T-helper 17 cell (primary cell): ENCODE measurements at regions not wholly inside any gene's neighbourhood (a gene's known extent, or its start where the extent isn't known, plus 50 kb on each side); places are given as distances from the start of the nearest gene placed in this dataset.

Experiments used
- ATAC-seq: fragments of 150-1000 bp; cut with Tn5 transposase; 2 replicates; pipeline ENCODE4 v1.10.0; 2021; ENCODE audit warnings: mild to moderate bottlenecking, moderate library complexity
- DNase-seq, 3 donors: peaks; one replicate each; pipeline versions ENCODE4 v3.0.0 to v3.0.0-alpha.2; 2020 to 2021
- H3K9me3 ChIP-seq: one replicate; pipeline ENCODE4 v1.7.0; 2013; ENCODE audit warnings: low read length, mild to moderate bottlenecking; ENCODE audit not compliant: control insufficient read depth, poor library complexity, severe bottlenecking
- H3K27ac Mint-ChIP-seq: one replicate; pipeline ENCODE4 v1.8.0; 2022; ENCODE audit warnings: mild to moderate bottlenecking, moderate library complexity, mixed read lengths
- H3K27me3 Mint-ChIP-seq: one replicate; pipeline ENCODE4 v1.8.0; 2022; ENCODE audit warnings: mixed read lengths
- H3K36me3 Mint-ChIP-seq: one replicate; pipeline ENCODE4 v1.8.0; 2022; ENCODE audit warnings: low read depth, mixed read lengths
- H3K4me1 Mint-ChIP-seq: one replicate; pipeline ENCODE4 v1.8.0; 2022; ENCODE audit warnings: mild to moderate bottlenecking, mixed read lengths
- H3K4me3 Mint-ChIP-seq: one replicate; pipeline ENCODE4 v1.8.0; 2022; ENCODE audit warnings: mild to moderate bottlenecking, moderate library complexity, mixed read lengths

GRCh38 chr14:53581504-53581903 lies 375.1 kb downstream of the BMP4 start:
- H3K27ac Mint-ChIP-seq: no peak overlapping the region
- DNase-seq (no peak), ATAC-seq (no peak)
- H3K4me1 Mint-ChIP-seq: no peaks in the 10 kb centered on the region
- H3K9me3 ChIP-seq: no peaks in the 10 kb centered on the region
- H3K4me3 Mint-ChIP-seq: no peak overlapping the region
- no peaks in the 10 kb centered on the region for H3K36me3 Mint-ChIP-seq
- H3K27me3 Mint-ChIP-seq: no peaks in the 10 kb centered on the region

GRCh38 chr14:53571641-53572328 lies 384.8 kb downstream of the BMP4 start:
- no peaks in the 10 kb centered on the region for H3K4me1 Mint-ChIP-seq
- no peaks in the 10 kb centered on the region for H3K36me3 Mint-ChIP-seq
- no peak for DNase-seq
- H3K9me3 ChIP-seq: no peaks in the 10 kb centered on the region
- no peak overlapping the region for H3K4me3 Mint-ChIP-seq
- no peaks in the 10 kb centered on the region for H3K27me3 Mint-ChIP-seq
- ATAC-seq: no peak
- H3K27ac Mint-ChIP-seq: no peak overlapping the region

GRCh38 chr14:53570411-53571387 lies 385.9 kb downstream of the BMP4 start:
- H3K27me3 Mint-ChIP-seq: no peaks in the 10 kb centered on the region
- ATAC-seq: no peak
- no peaks in the 10 kb centered on the region for H3K9me3 ChIP-seq

GRCh38 chr14:53569446-53569845 lies 387.2 kb downstream of the BMP4 start:
- Mint-ChIP-seq H3K27me3 (no peaks in the 10 kb centered on the region), H3K36me3 (no peaks in the 10 kb centered on the region), H3K4me1 (no peaks in the 10 kb centered on the region), H3K4me3 (no peak overlapping the region), H3K27ac (no peak overlapping the region)
- DNase-seq (no peak), ATAC-seq (no peak)
- no peaks in the 10 kb centered on the region for H3K9me3 ChIP-seq

More at GRCh38 chr14:53570411-53571387, 385.9 kb downstream of the BMP4 start:
- no peak for DNase-seq
- Mint-ChIP-seq H3K36me3 (no peaks in the 10 kb centered on the region), H3K4me3 (no peak overlapping the region), H3K4me1 (no peaks in the 10 kb centered on the region), H3K27ac (no peak overlapping the region)

- ATAC-seq (no peak), DNase-seq (no peak)
- Mint-ChIP-seq H3K4me1 (no peaks in the 10 kb centered on the region), H3K27me3 (no peaks in the 10 kb centered on the region), H3K36me3 (no peaks in the 10 kb centered on the region), H3K27ac (no peak overlapping the region), H3K4me3 (no peak overlapping the region)
- H3K9me3 ChIP-seq: no peaks in the 10 kb centered on the region
Observed at GRCh38 chr14:53567236-53567780, 389.3 kb downstream of the BMP4 start.

GRCh38 chr14:53564870-53565269 lies 391.8 kb downstream of the BMP4 start:
- Mint-ChIP-seq H3K36me3 (no peaks in the 10 kb centered on the region), H3K4me1 (no peaks in the 10 kb centered on the region), H3K4me3 (no peak overlapping the region), H3K27ac (no peak overlapping the region), H3K27me3 (no peaks in the 10 kb centered on the region)
- DNase-seq (no peak), ATAC-seq (no peak)
- no peaks in the 10 kb centered on the region for H3K9me3 ChIP-seq

GRCh38 chr14:53563628-53564027 lies 393.0 kb downstream of the BMP4 start:
- no peaks in the 10 kb centered on the region for H3K4me1 Mint-ChIP-seq
- no peak overlapping the region for H3K27ac Mint-ChIP-seq
- ATAC-seq (no peak), DNase-seq (no peak)
- no peaks in the 10 kb centered on the region for H3K9me3 ChIP-seq
- no peak overlapping the region for H3K4me3 Mint-ChIP-seq
- no peaks in the 10 kb centered on the region for H3K36me3 Mint-ChIP-seq
- no peaks in the 10 kb centered on the region for H3K27me3 Mint-ChIP-seq

- no peaks in the 10 kb centered on the region for H3K36me3 Mint-ChIP-seq
- no peaks in the 10 kb centered on the region for H3K9me3 ChIP-seq
- no peaks in the 10 kb centered on the region for H3K27me3 Mint-ChIP-seq
- DNase-seq (no peak), ATAC-seq (no peak)
- H3K4me1 Mint-ChIP-seq: no peaks in the 10 kb centered on the region
- no peak overlapping the region for H3K4me3 Mint-ChIP-seq
- no peak overlapping the region for H3K27ac Mint-ChIP-seq
Observed at GRCh38 chr14:53553221-53553620, 400.1 kb upstream of the DDHD1 start.

- no peak for DNase-seq
- Mint-ChIP-seq H3K27ac (no peak overlapping the region), H3K4me3 (no peak overlapping the region), H3K36me3 (no peaks in the 10 kb centered on the region), H3K4me1 (no peaks in the 10 kb centered on the region), H3K27me3 (no peaks in the 10 kb centered on the region)
- no peaks in the 10 kb centered on the region for H3K9me3 ChIP-seq
- ATAC-seq: no peak
Observed at GRCh38 chr14:53551862-53552261, 398.7 kb upstream of the DDHD1 start.

GRCh38 chr14:53550776-53551175 lies 397.7 kb upstream of the DDHD1 start:
- no peaks in the 10 kb centered on the region for H3K4me1 Mint-ChIP-seq
- no peak overlapping the region for H3K27ac Mint-ChIP-seq
- H3K36me3 Mint-ChIP-seq: no peaks in the 10 kb centered on the region
- ATAC-seq (no peak), DNase-seq (no peak)
- H3K9me3 ChIP-seq: no peaks in the 10 kb centered on the region
- no peaks in the 10 kb centered on the region for H3K27me3 Mint-ChIP-seq
- H3K4me3 Mint-ChIP-seq: no peak overlapping the region

- Mint-ChIP-seq H3K27me3 (no peaks in the 10 kb centered on the region), H3K27ac (no peak overlapping the region), H3K4me1 (no peaks in the 10 kb centered on the region), H3K4me3 (no peak overlapping the region), H3K36me3 (no peaks in the 10 kb centered on the region)
- DNase-seq (no peak), ATAC-seq (no peak)
- H3K9me3 ChIP-seq: no peaks in the 10 kb centered on the region
Observed at GRCh38 chr14:53549956-53550355, 396.8 kb upstream of the DDHD1 start.

- ATAC-seq: no peak
- no peaks in the 10 kb centered on the region for H3K36me3 Mint-ChIP-seq
- H3K4me3 Mint-ChIP-seq: no peak overlapping the region
- DNase-seq: no peak
- no peak overlapping the region for H3K27ac Mint-ChIP-seq
- no peaks in the 10 kb centered on the region for H3K9me3 ChIP-seq
- no peaks in the 10 kb centered on the region for H3K4me1 Mint-ChIP-seq
- no peaks in the 10 kb centered on the region for H3K27me3 Mint-ChIP-seq
Observed at GRCh38 chr14:53547593-53547992, 394.5 kb upstream of the DDHD1 start.

- no peak for DNase-seq
- Mint-ChIP-seq H3K27ac (no peak overlapping the region), H3K4me1 (no peaks in the 10 kb centered on the region), H3K27me3 (no peaks in the 10 kb centered on the region), H3K36me3 (no peaks in the 10 kb centered on the region), H3K4me3 (no peak overlapping the region)
- no peak for ATAC-seq
- no peaks in the 10 kb centered on the region for H3K9me3 ChIP-seq
Observed at GRCh38 chr14:53545217-53545616, 392.1 kb upstream of the DDHD1 start.
